ENCODE measurements at regions not wholly inside any gene's neighbourhood (a gene's known extent, or its start where the extent isn't known, plus 50 kb on each side); places are given as distances from the start of the nearest gene placed in this dataset.
"Not testable (repeated sequence)": the region's sequence is repeated elsewhere in the genome, so short reads cannot be mapped to it uniquely, and the experiment has no call there.

GRCh38 chrX:111041018-111041462 lies 55.0 kb upstream of the PAK3 start:
- no peak for DNase-seq (ENCODE audit: low read depth, low spot score)

DNA sequence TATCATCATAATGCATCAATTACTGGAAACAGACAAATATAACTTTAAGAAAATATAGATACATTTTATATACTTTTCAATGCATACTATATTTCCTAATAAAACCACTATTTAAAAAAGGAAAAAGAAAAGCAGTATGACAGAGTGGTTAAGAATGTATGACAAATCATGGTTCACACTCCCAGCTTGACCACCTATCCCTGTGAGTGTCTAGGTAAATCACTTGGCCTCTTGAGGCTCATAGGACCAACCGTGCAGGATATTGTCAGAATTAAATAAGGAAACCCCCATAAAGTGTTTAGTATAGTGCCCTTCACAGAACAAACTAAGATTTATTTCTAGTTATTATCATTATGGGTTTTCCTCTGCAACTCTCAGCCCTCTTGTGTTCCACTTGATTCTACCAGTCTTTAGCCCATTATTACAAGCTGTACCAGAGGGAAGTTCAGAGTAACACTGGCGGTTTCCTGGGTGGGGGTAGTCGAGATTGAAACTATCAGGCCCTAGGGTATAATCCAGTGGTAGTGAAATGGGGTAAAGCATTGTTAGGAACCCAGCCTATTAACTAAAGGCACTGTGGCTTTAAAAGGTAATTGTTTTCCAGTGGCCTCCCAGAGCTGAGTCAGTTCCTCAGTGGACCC lies 55.5 kb upstream of the PAK3 start:
- no peak for DNase-seq (ENCODE audit: low read depth, low spot score)

- no peak for DNase-seq (ENCODE audit: low read depth, low spot score)
Measured at GRCh38 chrX:111039606-111040005, 56.4 kb upstream of the PAK3 start.

GRCh38 chrX:111035991-111036390 lies 60.0 kb upstream of the PAK3 start:
- no peak for DNase-seq (ENCODE audit: low read depth, low spot score)

GRCh38 chrX:111035256-111035655 lies 60.7 kb upstream of the PAK3 start:
- no peak for DNase-seq (ENCODE audit: low read depth, low spot score)

GRCh38 chrX:111022998-111023397 lies 73.0 kb upstream of the PAK3 start:
- DNase-seq (ENCODE audit: low read depth, low spot score), result not testable (repeated sequence)

DNA sequence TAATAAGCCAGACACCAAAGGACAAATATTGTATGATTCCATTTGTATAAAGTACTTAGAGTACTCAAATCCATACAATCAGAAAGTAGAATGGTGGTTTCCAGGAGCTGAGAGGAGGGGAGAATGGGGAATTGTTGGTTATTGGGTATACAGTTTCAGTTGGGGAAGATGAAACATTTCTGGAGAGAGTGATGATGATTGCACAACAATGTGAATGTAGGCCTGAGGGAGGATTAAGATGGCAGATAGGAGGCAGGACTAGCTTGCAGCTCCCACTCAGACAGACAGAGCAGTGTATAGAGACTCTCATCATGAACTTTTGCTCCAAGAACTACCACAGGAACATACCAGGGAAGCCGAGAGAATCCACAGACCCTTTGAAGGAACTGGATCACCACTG lies 75.7 kb upstream of the PAK3 start:
- no peak for DNase-seq (ENCODE audit: low read depth, low spot score)

GRCh38 chrX:111013778-111014455 lies 82.1 kb upstream of the PAK3 start:
- DNase-seq (ENCODE audit: low read depth, low spot score), result no peak

DNA sequence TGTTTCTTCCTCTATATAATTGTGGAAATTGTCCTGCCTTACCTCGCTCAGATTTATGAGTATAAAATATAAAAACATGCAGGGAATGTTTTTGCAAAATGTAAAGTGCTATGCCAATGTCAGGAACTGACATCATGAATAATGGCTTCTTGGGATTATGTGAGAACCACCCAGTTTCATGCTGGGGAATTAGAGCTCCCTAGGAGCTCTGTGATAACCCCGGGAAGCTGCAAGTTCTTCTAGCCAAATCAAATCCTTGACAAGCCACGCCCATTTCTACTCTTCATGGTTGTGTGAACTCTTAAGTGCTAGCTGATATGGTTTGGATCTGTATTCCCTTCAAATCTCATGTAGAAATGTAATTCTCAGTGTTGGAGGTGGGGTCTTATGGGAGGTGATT lies 85.9 kb upstream of the PAK3 start:
- no peak for DNase-seq (ENCODE audit: low read depth, low spot score)

DNA sequence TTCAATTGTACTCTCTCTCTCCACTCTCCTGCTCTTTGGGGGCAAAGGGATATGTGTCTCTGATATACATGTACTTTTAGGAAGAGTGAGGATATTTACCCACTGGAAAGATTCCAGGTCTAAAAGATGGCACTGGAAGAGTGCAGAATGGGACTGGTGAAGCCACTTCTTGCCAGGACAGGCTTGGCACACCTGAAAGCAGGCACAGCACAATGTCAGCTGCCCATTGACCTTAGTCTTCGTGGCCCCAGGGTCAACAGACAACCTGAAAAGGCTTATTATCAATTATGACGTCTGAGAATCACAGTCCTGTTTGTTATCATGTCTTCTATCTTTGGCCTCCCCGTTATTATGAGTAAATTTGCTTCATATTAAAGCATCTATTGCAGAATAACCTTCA lies 86.7 kb upstream of the PAK3 start:
- DNase-seq (ENCODE audit: low read depth, low spot score), result no peak

GRCh38 chrX:111008126-111008525 lies 87.9 kb upstream of the PAK3 start:
- DNase-seq (ENCODE audit: low read depth, low spot score), result no peak

- no peak for DNase-seq (ENCODE audit: low read depth, low spot score)
Measured at GRCh38 chrX:111007238-111007637, 88.8 kb upstream of the PAK3 start.

DNA sequence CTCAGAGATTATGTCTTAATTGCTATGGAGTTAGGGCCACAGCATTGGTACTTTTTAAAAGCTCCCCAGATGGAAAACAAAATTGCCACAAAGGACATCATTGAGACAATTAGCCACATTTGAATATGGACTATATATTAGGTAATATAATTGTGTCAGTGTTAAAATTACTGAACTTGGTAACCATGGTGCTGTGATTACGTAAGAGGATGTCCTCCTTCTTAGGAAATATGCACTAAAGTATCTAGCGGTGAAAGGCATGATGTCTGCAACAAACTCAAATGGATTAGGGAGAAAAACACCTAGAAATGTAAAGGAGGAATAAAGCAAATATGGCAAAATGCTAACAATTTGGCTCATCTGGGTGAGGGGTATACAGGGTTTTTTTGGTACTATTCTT lies 89.9 kb upstream of the PAK3 start:
- DNase-seq (ENCODE audit: low read depth, low spot score), result no peak

DNA sequence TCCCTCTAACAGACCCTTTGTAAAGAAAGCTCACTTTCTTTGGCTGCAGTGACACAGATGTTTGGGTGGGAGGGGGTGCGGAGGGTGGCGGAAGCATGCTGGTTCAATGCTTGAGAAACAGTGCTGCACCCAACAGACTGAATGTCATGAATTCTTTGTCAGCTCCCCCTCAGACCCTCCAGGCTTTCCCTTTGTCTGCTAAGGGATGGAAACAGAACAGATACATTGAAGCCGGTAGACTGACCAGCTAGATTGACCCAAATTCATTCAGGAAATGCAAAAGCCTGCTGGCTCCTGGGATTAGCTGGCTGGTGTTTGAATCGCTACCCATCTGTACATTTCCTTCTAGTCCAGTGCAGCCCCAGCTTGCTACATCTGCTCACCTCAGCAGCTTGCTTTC lies 90.8 kb upstream of the PAK3 start:
- no peak for DNase-seq (ENCODE audit: low read depth, low spot score)

DNA sequence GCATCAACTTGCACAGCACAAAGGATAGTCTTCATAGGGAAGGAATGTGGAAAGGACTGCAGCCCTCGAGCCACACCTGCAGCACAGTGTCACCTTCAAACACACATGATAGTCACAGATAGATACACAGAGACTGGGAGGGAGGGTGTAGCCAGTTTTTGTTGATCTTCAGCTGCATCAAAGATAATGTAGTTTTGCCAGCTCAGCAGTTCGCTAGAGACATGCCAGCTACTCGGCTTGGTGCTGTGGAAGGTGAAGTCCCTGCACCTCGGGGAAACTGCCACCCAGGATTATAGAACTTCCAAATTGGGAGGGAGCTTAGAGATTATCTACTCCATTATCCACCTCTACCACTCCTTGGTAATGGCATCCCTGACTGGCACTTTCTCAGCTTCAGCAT lies 92.9 kb upstream of the PAK3 start:
- DNase-seq (ENCODE audit: low read depth, low spot score), result no peak

GRCh38 chrX:110992611-110993010 lies 103.4 kb upstream of the PAK3 start:
- DNase-seq (ENCODE audit: low read depth, low spot score), result no peak

DNA sequence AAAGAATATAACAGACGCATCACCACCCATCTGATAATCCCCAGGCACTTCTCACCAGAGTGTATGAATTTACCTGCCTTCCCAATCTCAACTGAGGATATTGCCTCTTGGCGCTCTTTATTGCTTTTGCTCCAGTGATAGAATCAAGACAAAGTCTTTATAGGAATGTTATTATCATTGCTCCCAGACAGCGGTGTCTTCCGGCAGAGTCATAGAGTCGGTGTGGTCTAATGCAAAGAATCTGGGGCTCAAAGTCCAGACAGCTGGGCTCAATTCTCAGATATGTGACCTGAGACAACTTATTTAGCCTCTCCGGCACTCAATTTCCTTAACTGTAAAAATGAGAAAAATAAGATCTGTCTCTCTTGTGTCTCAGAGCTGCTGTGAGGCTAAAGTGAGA lies 106.1 kb upstream of the PAK3 start:
- no peak for DNase-seq (ENCODE audit: low read depth, low spot score)

GRCh38 chrX:110989447-110989846 lies 106.5 kb upstream of the PAK3 start:
- DNase-seq (ENCODE audit: low read depth, low spot score), result no peak

- DNase-seq (ENCODE audit: low read depth, low spot score), result no peak
Measured at GRCh38 chrX:110987292-110987691, 108.7 kb upstream of the PAK3 start.

- no peak for DNase-seq (ENCODE audit: low read depth, low spot score)
Measured at GRCh38 chrX:110985470-110985869, 110.5 kb upstream of the PAK3 start.

- DNase-seq (ENCODE audit: low read depth, low spot score), result no peak
Measured at GRCh38 chrX:110983024-110983423, 113.0 kb upstream of the PAK3 start.

- DNase-seq (ENCODE audit: low read depth, low spot score), result no peak
Measured at GRCh38 chrX:110966839-110967238, 129.2 kb upstream of the PAK3 start.

GRCh38 chrX:110966091-110966454 lies 129.9 kb upstream of the PAK3 start:
- DNase-seq (ENCODE audit: low read depth, low spot score), result no peak

All from brain pericyte (primary cell).